ENCODE measurements at regions not wholly inside any gene's neighbourhood (a gene's known extent, or its start where the extent isn't known, plus 50 kb on each side); places are given as distances from the start of the nearest gene placed in this dataset.

DNA sequence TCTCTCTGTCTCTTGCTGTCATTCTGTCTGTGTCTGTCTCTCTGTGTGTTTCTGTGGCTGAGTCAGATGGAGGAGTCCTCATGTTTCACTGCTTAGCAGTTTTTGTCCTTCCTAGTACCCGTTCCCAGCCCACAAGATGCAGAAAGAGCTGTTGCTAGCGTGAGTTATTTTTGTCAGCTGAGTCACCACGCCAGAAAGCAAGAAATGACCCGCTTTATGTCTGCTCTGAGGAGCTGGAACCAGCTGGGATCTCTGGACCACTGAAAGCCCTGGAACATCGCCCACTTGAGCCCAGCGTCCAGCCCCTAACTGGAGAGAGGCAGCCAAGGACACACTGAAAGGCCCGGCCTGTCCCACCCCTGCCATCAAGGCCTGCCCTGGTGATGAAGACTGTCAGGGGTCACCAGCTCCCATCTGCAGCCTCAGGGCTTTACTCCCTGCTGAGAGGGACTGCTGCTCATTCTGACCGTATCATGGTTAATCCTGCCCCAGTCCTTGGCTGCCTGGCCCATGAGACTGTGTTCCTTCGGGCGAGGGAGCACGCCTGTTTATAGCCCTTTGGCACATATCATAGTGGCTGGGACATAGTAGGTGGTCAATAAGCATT lies 101.7 kb upstream of the TPM1 start:
- 60 to 68% methylated on average over 7 to 11 of the region's 11 CpGs for WGBS, 2 donors
- ATAC-seq (peak; percentile 59), DNase-seq (peak; percentile 46 to 75 (median 50))
- Histone ChIP-seq H3K27me3 (no peaks in the 10 kb centered on the region), H3K36me3 (replicated peaks in 1 of 2; ENCODE audit: insufficient read depth in 1 of 2, low read depth in 2 of 2) (no peaks in the 10 kb centered on the region), H3K9me3 (no peaks in the 10 kb centered on the region), H3K4me3 (no peak overlapping the region), H3K4me1 (peaks cover 28% of the 10 kb centered on the region), H3K27ac (peak overlapping the region in 2 of 4 donors; percentile 45 to 57)
- intact Hi-C loops (cut with DNase I) = no loop called here
- TF ChIP-seq, protein P1, sequence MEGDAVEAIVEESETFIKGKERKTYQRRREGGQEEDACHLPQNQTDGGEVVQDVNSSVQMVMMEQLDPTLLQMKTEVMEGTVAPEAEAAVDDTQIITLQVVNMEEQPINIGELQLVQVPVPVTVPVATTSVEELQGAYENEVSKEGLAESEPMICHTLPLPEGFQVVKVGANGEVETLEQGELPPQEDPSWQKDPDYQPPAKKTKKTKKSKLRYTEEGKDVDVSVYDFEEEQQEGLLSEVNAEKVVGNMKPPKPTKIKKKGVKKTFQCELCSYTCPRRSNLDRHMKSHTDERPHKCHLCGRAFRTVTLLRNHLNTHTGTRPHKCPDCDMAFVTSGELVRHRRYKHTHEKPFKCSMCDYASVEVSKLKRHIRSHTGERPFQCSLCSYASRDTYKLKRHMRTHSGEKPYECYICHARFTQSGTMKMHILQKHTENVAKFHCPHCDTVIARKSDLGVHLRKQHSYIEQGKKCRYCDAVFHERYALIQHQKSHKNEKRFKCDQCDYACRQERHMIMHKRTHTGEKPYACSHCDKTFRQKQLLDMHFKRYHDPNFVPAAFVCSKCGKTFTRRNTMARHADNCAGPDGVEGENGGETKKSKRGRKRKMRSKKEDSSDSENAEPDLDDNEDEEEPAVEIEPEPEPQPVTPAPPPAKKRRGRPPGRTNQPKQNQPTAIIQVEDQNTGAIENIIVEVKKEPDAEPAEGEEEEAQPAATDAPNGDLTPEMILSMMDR (IDR thresholded peaks at IDR 0.05) = no peak
- no peak for TF ChIP-seq POLR2A (IDR thresholded peaks at IDR 0.05)

DNA sequence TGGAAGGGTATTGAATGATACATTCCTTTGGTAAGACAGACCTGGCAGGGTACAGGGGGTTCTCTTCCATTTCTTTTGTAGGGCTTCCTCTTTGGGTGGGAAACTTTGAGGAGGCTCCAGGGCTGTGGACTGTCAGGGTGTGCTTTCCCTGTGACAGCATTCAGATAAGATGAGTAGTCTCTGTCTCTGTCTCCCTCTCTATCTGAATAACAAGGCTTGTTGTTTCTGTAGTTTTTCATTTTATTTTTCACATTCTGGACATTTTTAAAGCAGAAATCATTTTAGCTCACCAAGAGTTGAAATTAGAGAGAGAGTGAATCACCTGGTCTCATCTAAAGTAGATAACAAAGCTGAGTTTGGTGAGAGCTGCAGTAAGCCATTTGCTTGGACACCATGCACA lies 100.8 kb upstream of the TPM1 start:
- intact Hi-C loops (cut with DNase I) = no loop called here
- Histone ChIP-seq H3K27ac (peak overlapping the region in 1 of 4 donors; percentile 57), H3K4me1 (peaks cover 26% of the 10 kb centered on the region), H3K4me3 (no peak overlapping the region), H3K36me3 (replicated peaks in 1 of 2; ENCODE audit: insufficient read depth in 1 of 2, low read depth in 2 of 2) (no peaks in the 10 kb centered on the region), H3K27me3 (no peaks in the 10 kb centered on the region), H3K9me3 (no peaks in the 10 kb centered on the region)
- TF ChIP-seq, protein P1 (IDR thresholded peaks at IDR 0.05) = no peak
- no peak for TF ChIP-seq POLR2A (IDR thresholded peaks at IDR 0.05)
- DNase-seq (no peak), ATAC-seq (no peak)

DNA sequence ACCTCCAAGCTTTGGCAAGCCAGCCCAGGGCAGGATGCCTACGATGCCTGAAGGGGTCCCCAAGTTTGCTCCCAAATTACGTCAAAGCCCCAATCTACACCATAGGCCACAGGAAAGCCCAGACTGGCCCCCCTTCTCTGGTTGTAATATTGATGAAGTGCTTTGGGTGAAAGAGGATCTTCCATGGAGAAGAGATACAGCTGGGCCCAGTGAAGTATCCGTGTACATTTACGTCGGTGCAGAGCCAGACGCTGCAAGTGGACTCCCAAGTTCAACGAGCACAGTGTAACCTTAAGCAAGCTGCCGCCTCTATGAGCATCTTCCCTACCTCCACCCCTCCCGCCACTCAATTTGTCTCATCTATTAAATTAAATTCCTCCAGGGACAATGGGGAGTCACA lies 100.1 kb upstream of the TPM1 start:
- DNase-seq = no peak
- peaks cover 26% of the 10 kb centered on the region for H3K4me1 ChIP-seq
- no peak overlapping the region for H3K4me3 ChIP-seq
- intact Hi-C loops (cut with DNase I) = no loop called here
- no peaks in the 10 kb centered on the region for H3K36me3 ChIP-seq (replicated peaks in 1 of 2; ENCODE audit: insufficient read depth in 1 of 2, low read depth in 2 of 2)
- no peak for ATAC-seq
- 89 to 90% methylated on average over 9 of the region's 9 CpGs for WGBS, 2 donors
- TF ChIP-seq, protein P1 (IDR thresholded peaks at IDR 0.05) = no peak
- no peak for TF ChIP-seq POLR2A (IDR thresholded peaks at IDR 0.05)
- no peaks in the 10 kb centered on the region for H3K27me3 ChIP-seq
- no peaks in the 10 kb centered on the region for H3K9me3 ChIP-seq
- no peak overlapping the region for H3K27ac ChIP-seq

DNA sequence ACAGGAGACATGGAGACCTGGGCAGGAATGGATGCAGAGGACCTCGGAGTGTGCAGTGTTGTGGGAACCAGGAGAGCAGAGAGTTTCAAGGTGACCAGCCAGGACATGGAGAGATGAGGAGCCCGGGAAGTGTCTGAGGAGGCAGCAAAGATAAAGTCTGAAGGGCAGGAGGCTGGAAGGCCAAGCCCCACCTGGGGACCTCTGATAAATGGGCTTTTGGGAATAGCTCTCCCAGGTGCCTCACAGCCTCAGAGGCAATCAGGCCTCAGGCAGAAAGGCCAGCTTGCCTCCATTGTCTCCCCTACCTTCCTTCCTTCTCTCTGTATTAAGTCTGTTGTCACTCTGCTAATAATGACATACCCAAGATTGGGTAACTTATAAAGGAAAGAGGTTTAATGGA lies 97.5 kb upstream of the TPM1 start:
- Histone ChIP-seq H3K27me3 (no peaks in the 10 kb centered on the region), H3K4me1 (peaks cover 11% of the 10 kb centered on the region), H3K27ac (no peak overlapping the region), H3K9me3 (no peaks in the 10 kb centered on the region), H3K4me3 (no peak overlapping the region), H3K36me3 (replicated peaks in 1 of 2; ENCODE audit: insufficient read depth in 1 of 2, low read depth in 2 of 2) (no peaks in the 10 kb centered on the region)
- TF ChIP-seq, protein P1 (IDR thresholded peaks at IDR 0.05) = no peak
- no peak for TF ChIP-seq POLR2A (IDR thresholded peaks at IDR 0.05)
- 82 to 88% methylated on average over 2 of the region's 2 CpGs for WGBS, 2 donors
- intact Hi-C loops (cut with DNase I) = no loop called here
- no peak for DNase-seq
- no peak for ATAC-seq

DNA sequence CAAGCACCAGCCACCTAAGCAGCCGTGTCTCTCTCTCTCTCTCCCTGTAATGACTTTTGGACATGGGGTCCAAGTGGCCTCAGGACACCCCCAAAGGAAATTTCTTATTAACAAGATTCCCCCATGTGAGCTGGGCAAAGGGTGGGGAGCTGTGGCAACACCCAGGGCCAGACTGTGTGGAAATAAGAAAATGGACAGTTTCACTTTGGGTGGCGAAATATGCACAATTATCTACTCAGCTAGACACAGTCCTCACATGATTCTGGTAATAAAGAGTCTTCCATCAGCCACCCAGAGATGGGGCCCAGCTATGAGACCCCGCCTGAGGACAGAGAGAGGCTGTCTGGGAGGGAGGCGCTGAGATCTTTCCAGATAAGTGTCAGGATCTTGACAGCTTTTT lies 96.8 kb upstream of the TPM1 start:
- no peaks in the 10 kb centered on the region for H3K27me3 ChIP-seq
- H3K27ac ChIP-seq = no peak overlapping the region
- ATAC-seq (no peak), DNase-seq (no peak)
- TF ChIP-seq, protein P1 (IDR thresholded peaks at IDR 0.05) = no peak
- no peak for TF ChIP-seq POLR2A (IDR thresholded peaks at IDR 0.05)
- WGBS, 2 donors = 81 to 91% methylated on average over 4 of the region's 4 CpGs
- intact Hi-C loops (cut with DNase I) = no loop called here
- no peak overlapping the region for H3K4me3 ChIP-seq
- H3K4me1 ChIP-seq = peaks cover 4% of the 10 kb centered on the region
- no peaks in the 10 kb centered on the region for H3K36me3 ChIP-seq (replicated peaks in 1 of 2; ENCODE audit: insufficient read depth in 1 of 2, low read depth in 2 of 2)
- H3K9me3 ChIP-seq = no peaks in the 10 kb centered on the region

Data from body of pancreas (tissue), 4 donors.